NB4 (cell line): ENCODE measurements at regions not wholly inside any gene's neighbourhood (a gene's known extent, or its start where the extent isn't known, plus 50 kb on each side); places are given as distances from the start of the nearest gene placed in this dataset.

Experiments used
- DNase-seq: peaks from one replicate; pipeline ENCODE4 v3.0.0; 2010; ENCODE audit warnings: low read depth
- H3K4me3 ChIP-seq: one replicate; pipeline ENCODE4 v1.5.1; 2011; ENCODE audit warnings: mild to moderate bottlenecking, low read depth, low read length, moderate library complexity
- MAX ChIP-seq: IDR thresholded peaks from 2 replicates; pipeline ENCODE4 v1.6.1; 2011; ENCODE audit warnings: low read depth, low read length
- MYC ChIP-seq: IDR thresholded peaks from 2 replicates; pipeline ENCODE4 v1.6.1; 2011; ENCODE audit warnings: low read depth, low read length
- POLR2A ChIP-seq: IDR thresholded peaks from 2 replicates; pipeline ENCODE4 v1.6.1; 2011; ENCODE audit warnings: mild to moderate bottlenecking; ENCODE audit not compliant: insufficient read length; ENCODE audit errors: extremely low read depth
- TF ChIP-seq, protein P1 (sequence below): IDR thresholded peaks from one replicate; pipeline ENCODE4 v1.5.1; 2012; ENCODE audit warnings: low read depth, low read length

- TF ChIP-seq MAX: no peak
- TF ChIP-seq, protein P1, sequence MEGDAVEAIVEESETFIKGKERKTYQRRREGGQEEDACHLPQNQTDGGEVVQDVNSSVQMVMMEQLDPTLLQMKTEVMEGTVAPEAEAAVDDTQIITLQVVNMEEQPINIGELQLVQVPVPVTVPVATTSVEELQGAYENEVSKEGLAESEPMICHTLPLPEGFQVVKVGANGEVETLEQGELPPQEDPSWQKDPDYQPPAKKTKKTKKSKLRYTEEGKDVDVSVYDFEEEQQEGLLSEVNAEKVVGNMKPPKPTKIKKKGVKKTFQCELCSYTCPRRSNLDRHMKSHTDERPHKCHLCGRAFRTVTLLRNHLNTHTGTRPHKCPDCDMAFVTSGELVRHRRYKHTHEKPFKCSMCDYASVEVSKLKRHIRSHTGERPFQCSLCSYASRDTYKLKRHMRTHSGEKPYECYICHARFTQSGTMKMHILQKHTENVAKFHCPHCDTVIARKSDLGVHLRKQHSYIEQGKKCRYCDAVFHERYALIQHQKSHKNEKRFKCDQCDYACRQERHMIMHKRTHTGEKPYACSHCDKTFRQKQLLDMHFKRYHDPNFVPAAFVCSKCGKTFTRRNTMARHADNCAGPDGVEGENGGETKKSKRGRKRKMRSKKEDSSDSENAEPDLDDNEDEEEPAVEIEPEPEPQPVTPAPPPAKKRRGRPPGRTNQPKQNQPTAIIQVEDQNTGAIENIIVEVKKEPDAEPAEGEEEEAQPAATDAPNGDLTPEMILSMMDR: no peak
- no peak for TF ChIP-seq MYC
- no peak for TF ChIP-seq POLR2A
- H3K4me3 ChIP-seq: no peak overlapping the region
- DNase-seq: no peak
Observed at GRCh38 chr6:110552901-110553641, 76.7 kb upstream of the SLC22A16 start.

GRCh38 chr6:110552076-110552475 lies 75.7 kb upstream of the SLC22A16 start:
- TF ChIP-seq, protein P1: no peak
- no peak for TF ChIP-seq MAX
- no peak for TF ChIP-seq MYC
- TF ChIP-seq POLR2A: no peak
- no peak overlapping the region for H3K4me3 ChIP-seq
- DNase-seq: no peak

DNA sequence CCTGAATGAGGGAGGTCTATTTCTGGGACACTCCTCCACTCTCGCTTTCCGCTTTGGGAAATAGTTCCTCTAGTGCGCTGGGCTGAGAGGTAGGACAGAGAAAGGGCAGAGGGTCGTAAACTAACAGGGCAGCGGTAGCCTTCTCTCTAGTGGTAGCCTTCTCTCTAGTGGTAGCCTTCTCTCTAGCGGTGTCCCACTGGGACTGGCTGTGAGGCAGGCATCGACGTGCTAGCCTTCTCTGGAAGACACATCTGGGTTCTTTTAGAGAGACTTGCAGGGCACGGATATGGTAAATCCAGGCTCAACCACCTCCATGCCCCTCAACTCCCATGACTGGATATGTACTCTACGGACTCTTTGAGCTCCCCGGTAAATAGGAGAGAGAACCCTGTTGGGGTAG lies 74.7 kb upstream of the SLC22A16 start:
- no peak for DNase-seq
- H3K4me3 ChIP-seq: no peak overlapping the region
- TF ChIP-seq, protein P1: no peak
- TF ChIP-seq POLR2A (no peak), MAX (no peak), MYC (no peak)

DNA sequence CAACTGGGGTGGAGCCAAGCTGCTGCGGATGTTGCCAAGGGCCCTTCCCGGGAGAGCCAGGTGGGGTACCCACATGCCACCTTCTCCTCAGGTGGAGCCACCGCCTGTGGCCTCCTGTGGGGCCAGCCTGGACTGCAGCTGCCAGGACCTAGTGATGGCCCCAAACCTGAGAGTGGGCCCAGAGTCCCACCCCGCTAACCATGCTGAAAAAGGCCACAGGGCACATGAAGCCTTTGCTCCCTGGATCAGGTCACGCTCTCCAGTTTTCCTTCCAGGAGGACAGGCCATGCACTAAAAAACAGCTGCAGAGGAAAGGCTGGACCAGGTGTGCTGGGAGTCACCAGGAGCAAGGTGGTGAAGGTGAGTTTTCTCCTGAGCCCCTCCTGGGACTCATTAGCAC lies 73.9 kb upstream of the SLC22A16 start:
- no peak overlapping the region for H3K4me3 ChIP-seq
- TF ChIP-seq MYC (no peak), MAX (no peak)
- TF ChIP-seq, protein P1: no peak
- DNase-seq: no peak

DNA sequence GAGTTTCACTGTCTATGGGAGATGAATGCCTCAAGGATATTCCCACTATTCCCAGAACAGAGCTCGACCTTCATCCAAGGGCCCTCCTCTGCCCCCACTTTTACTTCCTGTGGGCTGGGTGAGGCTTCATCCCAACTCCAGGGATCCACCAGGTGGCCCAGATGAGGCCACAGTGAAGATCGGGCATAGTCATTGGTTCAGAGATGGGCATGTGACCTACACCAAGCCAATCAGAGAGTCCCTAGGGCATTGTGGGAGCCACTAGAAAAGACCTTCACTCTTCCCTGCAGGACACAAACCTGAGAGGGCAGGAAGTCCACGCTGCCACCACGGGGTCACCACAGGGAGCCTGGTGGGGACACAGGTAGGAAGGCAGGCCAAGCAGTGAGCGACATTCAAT lies 72.9 kb upstream of the SLC22A16 start:
- DNase-seq: no peak
- no peak overlapping the region for H3K4me3 ChIP-seq
- TF ChIP-seq MYC (no peak), MAX (no peak), POLR2A (no peak)
- TF ChIP-seq, protein P1: no peak
